IPS DF 4.7 (cell line): ENCODE measurements at regions not wholly inside any gene's neighbourhood (a gene's known extent, or its start where the extent isn't known, plus 50 kb on each side); places are given as distances from the start of the nearest gene placed in this dataset.

ENCODE experiments used
- DNase-seq: peaks from one replicate; pipeline ENCODE4 v3.0.0-alpha.2; 2013; ENCODE audit warnings: low spot score; ENCODE audit errors: extremely low read depth

GRCh38 chr12:67937822-67938221, 51.4 kb upstream of the IFNG-AS1 start:
- no peak for DNase-seq
